GM21619 (cell line): ENCODE measurements at regions not wholly inside any gene's neighbourhood (a gene's known extent, or its start where the extent isn't known, plus 50 kb on each side); places are given as distances from the start of the nearest gene placed in this dataset.

Source experiments
- ATAC-seq: cut with Tn5 transposase; IDR thresholded peaks from one replicate; pipeline ENCODE4 v1.9.1; 2021; ENCODE audit not compliant: unreplicated experiment

GRCh38 chrX:69231903-69232302 is 66.7 kb upstream of the PJA1 start:
- no peak for ATAC-seq

- ATAC-seq = no peak
Observed at GRCh38 chrX:69229436-69229835, 64.2 kb upstream of the PJA1 start.

GRCh38 chrX:69228732-69229131 is 63.5 kb upstream of the PJA1 start:
- ATAC-seq = no peak

- ATAC-seq = no peak
Observed at GRCh38 chrX:69226459-69227158, 61.4 kb upstream of the PJA1 start.

- ATAC-seq = no peak
Observed at GRCh38 chrX:69222103-69223090, 57.1 kb upstream of the PJA1 start.

GRCh38 chrX:69221239-69222102 is 56.2 kb upstream of the PJA1 start:
- no peak for ATAC-seq

GRCh38 chrX:69218407-69218997 is 53.2 kb upstream of the PJA1 start:
- no peak for ATAC-seq

GRCh38 chrX:69216911-69217310 is 51.7 kb upstream of the PJA1 start:
- no peak for ATAC-seq

- ATAC-seq = no peak
Observed at GRCh38 chrX:69216446-69216845, 51.2 kb upstream of the PJA1 start.

GRCh38 chrX:69215161-69215875 is 50.1 kb upstream of the PJA1 start:
- ATAC-seq = no peak
